BE2C (cell line): ENCODE measurements at regions not wholly inside any gene's neighbourhood (a gene's known extent, or its start where the extent isn't known, plus 50 kb on each side); places are given as distances from the start of the nearest gene placed in this dataset.

Experiments
- DNase-seq: peaks from one replicate; pipeline ENCODE4 v3.0.0-alpha.2; 2020
- H3K27me3 ChIP-seq: fragments of 250-450 bp; sonication (Bioruptor Pico); 2 replicates; pipeline ENCODE4 v1.5.1; 2020; ENCODE audit warnings: mild to moderate bottlenecking
- H3K36me3 ChIP-seq: fragments of 250-450 bp; sonication (Bioruptor Pico); 2 replicates; pipeline ENCODE4 v1.5.1; 2020; ENCODE audit warnings: mild to moderate bottlenecking
- H3K4me1 ChIP-seq: fragments of 250-450 bp; sonication (Bioruptor Pico); 2 replicates; pipeline ENCODE4 v1.5.1; 2020
- H3K4me3 ChIP-seq: 2 replicates; pipeline ENCODE4 v1.5.1; 2011; ENCODE audit warnings: low read depth, low read length
- H3K9me3 ChIP-seq: fragments of 250-450 bp; sonication (Bioruptor Pico); 2 replicates; pipeline ENCODE4 v1.5.1; 2020
- CTCF ChIP-seq: IDR thresholded peaks from 2 replicates; pipeline ENCODE4 v1.5.1; 2012; ENCODE audit warnings: mild to moderate bottlenecking, low read depth, low read length

- H3K36me3 ChIP-seq: no peaks in the 10 kb centered on the region
- TF ChIP-seq CTCF: no peak
- H3K9me3 ChIP-seq: no peaks in the 10 kb centered on the region
- DNase-seq: no peak
- no peak overlapping the region for H3K4me3 ChIP-seq
- no peaks in the 10 kb centered on the region for H3K4me1 ChIP-seq
- H3K27me3 ChIP-seq: no peaks in the 10 kb centered on the region
Observed at GRCh38 chr18:39272230-39272629, 1706.6 kb upstream of the CELF4 start.

GRCh38 chr18:39271654-39272053 is 1706.1 kb upstream of the CELF4 start:
- no peak for TF ChIP-seq CTCF
- H3K4me1 ChIP-seq: no peaks in the 10 kb centered on the region
- DNase-seq: no peak

GRCh38 chr18:39260565-39260964 is 1695.0 kb upstream of the CELF4 start:
- no peak for TF ChIP-seq CTCF
- Histone ChIP-seq H3K4me3 (no peak overlapping the region), H3K36me3 (no peaks in the 10 kb centered on the region), H3K4me1 (no peaks in the 10 kb centered on the region), H3K9me3 (no peaks in the 10 kb centered on the region), H3K27me3 (no peaks in the 10 kb centered on the region)
- DNase-seq: no peak

More at GRCh38 chr18:39271654-39272053, 1706.1 kb upstream of the CELF4 start:
- Histone ChIP-seq H3K36me3 (no peaks in the 10 kb centered on the region), H3K4me3 (no peak overlapping the region), H3K9me3 (no peaks in the 10 kb centered on the region), H3K27me3 (no peaks in the 10 kb centered on the region)

GRCh38 chr18:39259736-39260135 is 1694.1 kb upstream of the CELF4 start:
- H3K27me3 ChIP-seq: no peaks in the 10 kb centered on the region
- H3K9me3 ChIP-seq: no peaks in the 10 kb centered on the region
- H3K4me1 ChIP-seq: no peaks in the 10 kb centered on the region
- DNase-seq: no peak
- no peak overlapping the region for H3K4me3 ChIP-seq
- TF ChIP-seq CTCF: no peak
- no peaks in the 10 kb centered on the region for H3K36me3 ChIP-seq

DNA sequence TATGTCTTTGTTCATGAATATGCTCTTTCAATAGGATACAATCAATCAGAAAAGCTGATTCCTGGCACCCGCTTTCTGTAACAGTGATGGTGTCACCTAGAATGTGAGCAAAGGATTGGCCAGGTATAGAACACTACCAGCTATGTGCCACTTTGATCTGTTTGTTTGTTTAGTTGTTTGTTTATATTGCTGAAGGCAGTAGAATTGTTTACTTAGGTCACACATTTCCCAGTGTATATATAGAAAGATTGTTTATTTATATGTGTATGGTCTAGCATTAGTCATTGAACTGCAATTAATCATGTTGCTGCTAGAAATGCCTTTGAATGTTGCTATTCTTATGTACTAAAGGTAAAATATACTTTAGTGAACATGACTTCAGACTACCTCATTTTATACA is 1678.6 kb upstream of the CELF4 start:
- no peaks in the 10 kb centered on the region for H3K27me3 ChIP-seq
- no peak overlapping the region for H3K4me3 ChIP-seq
- TF ChIP-seq CTCF: no peak
- no peaks in the 10 kb centered on the region for H3K4me1 ChIP-seq
- no peaks in the 10 kb centered on the region for H3K36me3 ChIP-seq
- H3K9me3 ChIP-seq: no peaks in the 10 kb centered on the region
- DNase-seq: no peak

GRCh38 chr18:39241534-39241933 is 1675.9 kb upstream of the CELF4 start:
- DNase-seq: no peak
- Histone ChIP-seq H3K9me3 (no peaks in the 10 kb centered on the region), H3K36me3 (no peaks in the 10 kb centered on the region), H3K27me3 (no peaks in the 10 kb centered on the region), H3K4me1 (no peaks in the 10 kb centered on the region), H3K4me3 (no peak overlapping the region)
- TF ChIP-seq CTCF: no peak
